ENCODE measurements at regions not wholly inside any gene's neighbourhood (a gene's known extent, or its start where the extent isn't known, plus 50 kb on each side); places are given as distances from the start of the nearest gene placed in this dataset.

DNA sequence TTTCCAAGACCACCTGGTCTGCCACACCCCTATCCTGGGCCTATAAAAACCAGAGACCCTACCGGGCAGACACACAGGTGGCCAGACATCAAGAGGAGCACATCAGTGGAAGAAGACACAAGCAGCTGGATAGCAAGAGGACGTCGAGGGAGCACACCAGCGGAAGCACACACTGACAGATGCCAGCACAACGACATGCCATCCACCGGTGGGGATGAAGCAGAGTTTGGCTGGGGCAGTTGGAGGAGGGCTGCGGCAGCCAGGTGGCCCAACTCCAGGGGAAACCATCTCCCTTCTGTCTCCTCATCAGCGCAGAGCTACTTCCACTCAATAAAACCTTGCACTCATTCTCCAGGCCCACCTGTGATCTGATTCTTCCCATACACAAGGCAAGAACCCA, 200.6 kb downstream of the PCDH17 start:
- TF ChIP-seq, protein P1, sequence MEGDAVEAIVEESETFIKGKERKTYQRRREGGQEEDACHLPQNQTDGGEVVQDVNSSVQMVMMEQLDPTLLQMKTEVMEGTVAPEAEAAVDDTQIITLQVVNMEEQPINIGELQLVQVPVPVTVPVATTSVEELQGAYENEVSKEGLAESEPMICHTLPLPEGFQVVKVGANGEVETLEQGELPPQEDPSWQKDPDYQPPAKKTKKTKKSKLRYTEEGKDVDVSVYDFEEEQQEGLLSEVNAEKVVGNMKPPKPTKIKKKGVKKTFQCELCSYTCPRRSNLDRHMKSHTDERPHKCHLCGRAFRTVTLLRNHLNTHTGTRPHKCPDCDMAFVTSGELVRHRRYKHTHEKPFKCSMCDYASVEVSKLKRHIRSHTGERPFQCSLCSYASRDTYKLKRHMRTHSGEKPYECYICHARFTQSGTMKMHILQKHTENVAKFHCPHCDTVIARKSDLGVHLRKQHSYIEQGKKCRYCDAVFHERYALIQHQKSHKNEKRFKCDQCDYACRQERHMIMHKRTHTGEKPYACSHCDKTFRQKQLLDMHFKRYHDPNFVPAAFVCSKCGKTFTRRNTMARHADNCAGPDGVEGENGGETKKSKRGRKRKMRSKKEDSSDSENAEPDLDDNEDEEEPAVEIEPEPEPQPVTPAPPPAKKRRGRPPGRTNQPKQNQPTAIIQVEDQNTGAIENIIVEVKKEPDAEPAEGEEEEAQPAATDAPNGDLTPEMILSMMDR (IDR thresholded peaks at IDR 0.05) = no peak
- CTCF ChIA-PET = no interaction called here
- Mint-ChIP-seq H3K9me3 (peaks cover 4% of the 10 kb centered on the region), H3K27ac (no peak overlapping the region), H3K4me1 (ENCODE audit: low read depth) (no peaks in the 10 kb centered on the region), H3K4me3 (no peak overlapping the region), H3K27me3 (no peaks in the 10 kb centered on the region), H3K36me3 (ENCODE audit: low read depth) (no peaks in the 10 kb centered on the region)
- intact Hi-C loops (cut with micrococcal nuclease) = no loop called here
- POLR2A ChIA-PET = no interaction called here
- ATAC-seq (no peak), DNase-seq (no peak)

DNA sequence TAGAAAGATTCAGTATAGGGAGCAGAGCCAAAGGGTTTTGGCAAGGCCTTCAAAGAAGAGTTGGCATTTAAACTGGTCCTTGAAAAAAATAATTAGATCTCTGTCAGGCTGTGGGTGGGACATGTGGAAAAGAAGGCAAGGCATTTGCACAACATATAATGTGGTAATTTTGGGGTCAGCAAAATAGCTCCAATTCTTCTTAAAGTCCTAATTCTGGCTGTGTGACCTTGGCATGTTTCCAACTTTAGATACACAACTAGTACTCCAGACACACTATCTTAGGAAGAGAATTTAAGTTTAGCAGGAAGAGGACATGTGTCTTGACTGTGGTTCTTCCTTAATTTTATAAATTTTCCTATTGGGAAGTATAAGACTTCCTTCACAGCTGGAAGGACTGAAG, 206.3 kb downstream of the PCDH17 start:
- no peak overlapping the region for H3K27ac Mint-ChIP-seq
- DNase-seq (no peak), ATAC-seq (no peak)
- POLR2A ChIA-PET = no interaction called here
- no peaks in the 10 kb centered on the region for H3K27me3 Mint-ChIP-seq
- H3K36me3 Mint-ChIP-seq (ENCODE audit: low read depth) = no peaks in the 10 kb centered on the region
- peaks cover 4% of the 10 kb centered on the region for H3K9me3 Mint-ChIP-seq
- TF ChIP-seq, protein P1 (IDR thresholded peaks at IDR 0.05) = no peak
- no peaks in the 10 kb centered on the region for H3K4me1 Mint-ChIP-seq (ENCODE audit: low read depth)
- CTCF ChIA-PET = no interaction called here
- H3K4me3 Mint-ChIP-seq = no peak overlapping the region
- intact Hi-C loops (cut with micrococcal nuclease) = no loop called here

DNA sequence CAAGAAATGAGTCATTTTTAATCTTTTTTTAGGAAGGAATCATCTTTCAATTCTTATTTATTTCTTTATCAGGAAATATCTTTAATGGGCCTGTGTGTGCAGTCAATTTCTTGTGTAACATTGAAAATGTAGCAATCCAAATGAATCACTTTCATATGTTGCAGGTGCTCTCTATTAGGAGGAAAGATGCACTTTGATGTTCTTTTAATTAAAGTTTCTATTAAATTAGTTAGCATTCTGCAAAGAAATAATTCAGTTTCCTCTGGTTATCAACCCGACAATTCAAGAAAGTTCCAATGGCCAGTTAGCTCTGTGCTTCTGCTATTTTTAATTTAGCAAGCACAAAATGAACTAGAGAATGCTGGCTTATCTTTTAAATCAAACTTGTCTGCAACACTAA, 212.0 kb downstream of the PCDH17 start:
- intact Hi-C loops (cut with micrococcal nuclease) = no loop called here
- no peak for DNase-seq
- H3K27ac Mint-ChIP-seq = no peak overlapping the region
- H3K4me3 Mint-ChIP-seq = no peak overlapping the region
- H3K9me3 Mint-ChIP-seq = peaks cover 22% of the 10 kb centered on the region
- no peaks in the 10 kb centered on the region for H3K36me3 Mint-ChIP-seq (ENCODE audit: low read depth)
- no peak for ATAC-seq
- no peaks in the 10 kb centered on the region for H3K27me3 Mint-ChIP-seq
- ChIA-PET CTCF (no interaction called here), POLR2A (no interaction called here)
- TF ChIP-seq, protein P1 (IDR thresholded peaks at IDR 0.05) = no peak
- H3K4me1 Mint-ChIP-seq (ENCODE audit: low read depth) = no peaks in the 10 kb centered on the region

- no peaks in the 10 kb centered on the region for H3K27me3 Mint-ChIP-seq
- intact Hi-C loops (cut with micrococcal nuclease) = no loop called here
- POLR2A ChIA-PET = no interaction called here
- TF ChIP-seq, protein P1 (IDR thresholded peaks at IDR 0.05) = no peak
- no peaks in the 10 kb centered on the region for H3K36me3 Mint-ChIP-seq (ENCODE audit: low read depth)
- H3K9me3 Mint-ChIP-seq = peaks cover 27% of the 10 kb centered on the region
- no peak overlapping the region for H3K27ac Mint-ChIP-seq
- no peak for DNase-seq
- H3K4me3 Mint-ChIP-seq = no peak overlapping the region
- no peak for ATAC-seq
- CTCF ChIA-PET = no interaction called here
- H3K4me1 Mint-ChIP-seq (ENCODE audit: low read depth) = no peaks in the 10 kb centered on the region
Observed at GRCh38 chr13:57846600-57847173, 215.1 kb downstream of the PCDH17 start.

DNA sequence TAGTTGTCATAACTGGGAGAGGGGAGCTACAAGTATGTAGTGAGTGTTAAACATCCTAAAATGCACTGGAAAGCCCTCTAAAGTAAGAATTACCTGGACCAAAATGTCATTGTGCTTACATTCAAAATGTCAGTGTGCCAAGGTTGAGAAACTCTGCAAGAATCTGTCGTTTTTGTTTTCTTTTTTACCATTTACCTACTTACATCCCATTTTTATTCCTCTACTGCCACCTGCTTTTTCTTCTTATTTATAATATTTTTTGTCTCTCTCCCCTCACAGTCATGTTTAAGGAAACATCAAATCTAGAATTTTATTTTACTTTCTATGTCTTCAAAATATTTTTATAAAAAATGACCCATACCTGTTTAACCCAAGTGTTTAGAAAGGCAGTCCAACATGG, 226.4 kb downstream of the PCDH17 start:
- H3K4me1 Mint-ChIP-seq (ENCODE audit: low read depth) = no peaks in the 10 kb centered on the region
- H3K27ac Mint-ChIP-seq = no peak overlapping the region
- TF ChIP-seq, protein P1 (IDR thresholded peaks at IDR 0.05) = no peak
- intact Hi-C loops (cut with micrococcal nuclease) = no loop called here
- POLR2A ChIA-PET = no interaction called here
- peaks cover 2% of the 10 kb centered on the region for H3K9me3 Mint-ChIP-seq
- H3K4me3 Mint-ChIP-seq = no peak overlapping the region
- DNase-seq = no peak
- no peaks in the 10 kb centered on the region for H3K27me3 Mint-ChIP-seq
- no peak for ATAC-seq
- H3K36me3 Mint-ChIP-seq (ENCODE audit: low read depth) = no peaks in the 10 kb centered on the region
- CTCF ChIA-PET = no interaction called here

Measured in activated CD8-positive, alpha-beta T cell treated with anti-CD3 and anti-CD28 coated beads for 36 hours (primary cell).